ENCODE measurements at regions not wholly inside any gene's neighbourhood (a gene's known extent, or its start where the extent isn't known, plus 50 kb on each side); places are given as distances from the start of the nearest gene placed in this dataset.

DNA sequence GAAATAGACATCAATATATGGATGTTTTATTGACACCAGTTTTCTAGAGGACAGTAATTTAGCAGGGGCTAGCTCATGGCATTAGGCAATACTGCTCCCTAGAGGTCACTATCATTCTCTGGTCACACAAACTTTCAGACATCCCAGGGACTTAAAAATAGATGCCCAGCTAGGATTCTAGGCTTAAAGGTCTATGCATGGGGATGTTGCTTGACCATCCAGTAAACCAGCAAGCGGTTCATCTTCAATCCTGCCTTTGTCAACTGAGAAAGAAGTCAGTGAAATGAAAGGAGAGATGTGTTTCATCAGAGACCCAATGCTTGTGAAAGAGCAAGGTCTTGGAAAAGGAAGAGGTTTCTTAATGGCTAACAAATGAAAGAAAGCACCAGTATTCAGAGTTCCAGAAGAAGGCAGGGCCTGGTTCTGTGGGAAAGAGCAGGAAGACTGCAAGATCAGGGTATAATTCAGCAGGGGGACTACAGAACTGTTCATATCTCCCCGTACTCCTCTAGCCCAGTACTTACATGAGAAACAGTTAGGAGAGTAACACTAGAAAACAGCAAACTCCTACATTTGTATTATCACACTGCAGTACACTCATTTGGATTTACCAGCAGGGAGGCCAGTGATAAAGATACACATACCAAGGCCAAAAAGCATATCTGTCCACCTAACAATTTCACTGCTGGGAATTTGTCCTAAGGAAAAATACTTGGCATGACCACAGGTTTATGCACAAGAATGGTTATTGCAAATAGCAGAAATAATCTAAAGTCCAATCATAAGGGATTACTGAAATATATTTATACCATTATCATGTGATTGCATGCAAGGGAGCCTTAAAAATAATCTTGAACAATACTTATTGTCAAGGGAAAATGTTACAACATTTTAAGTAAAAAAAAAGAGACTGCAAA lies 151.4 kb upstream of the LAMA2 start:
- TF ChIP-seq CTCF (optimal IDR thresholded peaks at IDR 0.05 in 1 of 3, IDR thresholded peaks at IDR 0.05 in 1 of 3, conservative IDR thresholded peaks at IDR 0.05 in 1 of 3; ENCODE audit: extremely low read depth in 1 of 3, insufficient read depth in 2 of 3, low read length in 3 of 3) (peak; percentile 56 to 64 (median 63)), EZH2 (IDR thresholded peaks at IDR 0.05; ENCODE audit: low read length) (no peak)
